Stimulated activated CD4-positive, alpha-beta T cell treated with anti-CD3 and anti-CD28 coated beads, Interleukin-4, amount 100 ng/mL, for 24 hours (primary cell): ENCODE measurements at regions not wholly inside any gene's neighbourhood (a gene's known extent, or its start where the extent isn't known, plus 50 kb on each side); places are given as distances from the start of the nearest gene placed in this dataset.
"Not testable (repeated sequence)": the region's sequence is repeated elsewhere in the genome, so short reads cannot be mapped to it uniquely, and the experiment has no call there.

Source experiments
- DNase-seq: peaks from one replicate; pipeline ENCODE4 v3.0.0-alpha.2; 2020

DNA sequence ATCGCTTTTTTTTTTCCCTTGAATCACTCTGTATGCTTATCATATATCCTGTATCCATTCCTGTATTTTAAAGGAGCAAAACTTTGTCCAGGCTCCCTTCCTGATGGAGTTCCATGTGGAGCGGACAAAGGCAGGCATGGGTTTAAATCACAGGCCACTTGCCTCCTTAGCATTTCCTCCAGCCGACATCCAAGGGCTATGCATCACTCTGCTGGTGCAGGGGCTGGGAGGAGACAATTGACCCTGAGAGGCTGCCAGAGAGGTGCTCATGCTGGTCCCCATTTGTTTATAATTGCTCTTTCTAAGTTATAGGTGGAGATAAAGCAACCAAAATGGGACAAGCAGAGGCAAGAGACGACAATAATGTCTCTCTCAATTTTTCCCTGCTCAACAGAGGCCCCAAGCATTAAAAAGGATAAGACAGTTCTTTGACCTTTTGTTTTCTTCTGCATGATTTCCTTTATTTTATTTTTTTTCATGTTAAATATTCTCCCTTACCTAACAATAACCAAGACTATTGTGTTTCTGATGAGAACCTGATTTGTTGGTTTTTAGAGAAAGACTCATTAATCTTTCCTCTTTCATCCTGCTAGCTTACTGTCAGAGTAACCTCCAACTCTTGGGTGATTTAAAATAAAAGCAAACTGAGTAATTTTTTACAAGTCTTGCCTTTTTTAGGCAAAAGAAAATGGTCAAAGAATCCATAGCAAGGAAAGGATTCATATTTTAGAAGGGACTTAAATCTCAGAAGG is 353.7 kb downstream of the ADGRL2 start:
- no peak for DNase-seq

DNA sequence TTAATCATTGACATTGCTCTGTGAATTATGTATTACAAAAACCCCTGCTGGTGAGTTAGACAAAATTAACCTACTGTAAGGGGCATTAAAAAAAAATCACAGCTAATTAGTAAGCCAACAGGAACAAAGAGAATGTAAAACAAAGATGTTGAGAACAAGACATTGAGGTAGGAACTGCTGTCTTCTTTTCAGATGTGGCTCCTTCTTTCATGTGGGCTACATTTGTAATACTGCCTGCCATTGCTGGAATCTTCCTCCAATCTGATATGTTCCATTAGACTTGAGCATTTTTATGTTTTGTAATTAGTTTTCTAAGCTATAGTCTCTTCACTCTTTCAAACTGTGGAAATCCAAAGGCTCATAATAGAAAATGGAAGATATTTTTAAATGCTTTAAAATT is 353.0 kb downstream of the ADGRL2 start:
- DNase-seq = no peak

DNA sequence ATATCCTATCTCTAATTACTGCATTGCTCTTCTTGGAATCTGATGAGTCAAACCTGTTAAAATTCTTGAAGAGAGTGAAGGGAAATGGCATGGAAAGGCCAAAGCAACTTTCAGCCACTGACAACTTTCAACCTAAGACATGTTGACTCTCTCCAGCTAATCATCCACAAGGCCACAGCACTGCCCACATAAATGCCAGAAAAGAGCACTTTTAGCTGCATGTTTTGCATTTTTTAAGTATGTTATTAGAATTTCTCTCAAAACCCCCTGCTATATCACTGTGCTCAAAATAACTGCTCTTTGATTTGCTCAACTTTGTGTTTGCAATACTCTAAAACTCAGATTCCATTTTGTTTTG is 352.5 kb downstream of the ADGRL2 start:
- DNase-seq = no peak

DNA sequence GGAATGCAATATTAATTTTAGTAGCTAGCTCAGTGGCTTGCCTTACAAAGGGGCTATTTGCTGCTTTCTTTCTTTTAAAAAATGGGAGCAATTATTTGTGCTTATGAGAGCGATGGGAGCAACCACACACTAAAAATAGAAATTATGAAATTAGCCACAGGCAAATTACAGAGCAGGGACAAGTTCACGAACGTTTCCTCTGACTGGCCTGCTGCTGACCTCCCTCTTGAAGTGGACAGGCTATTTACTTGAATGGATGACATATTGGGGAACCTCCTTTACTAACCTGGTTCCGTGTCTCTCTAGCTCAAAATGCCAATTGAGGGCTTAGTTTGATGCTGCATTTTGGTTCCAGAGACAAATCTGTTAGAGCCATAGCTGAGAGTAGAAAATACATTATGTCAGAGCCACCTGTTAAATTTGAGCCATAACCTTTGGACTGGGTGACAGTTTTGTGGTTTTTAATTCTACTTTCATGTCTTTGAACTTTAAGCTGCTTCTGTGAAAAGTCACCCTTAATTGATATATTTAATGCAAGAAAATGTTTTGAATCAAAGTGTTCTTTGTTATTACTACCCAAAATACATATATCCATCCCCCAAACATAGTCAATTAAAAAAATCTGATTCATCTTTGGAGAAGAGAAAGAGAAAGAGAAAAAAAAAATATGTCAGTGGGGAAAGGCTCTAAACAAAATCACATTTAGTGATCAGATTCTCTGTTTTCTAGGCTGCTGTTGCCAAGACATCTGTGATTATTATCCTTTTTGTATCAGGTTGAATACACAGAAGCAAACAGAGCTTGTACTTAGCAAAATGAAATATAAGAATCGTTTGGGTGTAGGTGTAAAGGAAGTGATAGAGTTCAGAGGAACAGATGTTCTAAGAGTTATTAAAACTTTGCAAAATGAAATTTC is 351.9 kb downstream of the ADGRL2 start:
- no peak for DNase-seq

DNA sequence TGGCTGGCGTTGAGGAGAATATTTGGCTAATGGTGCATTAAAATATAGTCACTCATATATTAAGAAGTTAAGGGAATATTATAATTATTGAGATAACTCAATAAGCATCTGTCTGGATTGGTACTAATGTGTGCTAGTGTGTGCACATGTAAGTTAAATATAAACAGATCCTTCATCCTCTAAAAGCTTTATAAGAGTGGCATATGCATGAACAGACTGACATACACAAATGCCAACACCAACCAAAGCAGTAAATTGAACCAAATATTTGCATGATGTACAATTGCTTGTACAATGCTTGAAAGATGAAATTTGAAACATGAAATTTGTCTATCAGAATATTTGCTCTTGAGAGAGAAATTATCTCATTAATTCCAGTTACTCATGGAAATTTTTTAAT is 344.9 kb downstream of the ADGRL2 start:
- DNase-seq = no peak

DNA sequence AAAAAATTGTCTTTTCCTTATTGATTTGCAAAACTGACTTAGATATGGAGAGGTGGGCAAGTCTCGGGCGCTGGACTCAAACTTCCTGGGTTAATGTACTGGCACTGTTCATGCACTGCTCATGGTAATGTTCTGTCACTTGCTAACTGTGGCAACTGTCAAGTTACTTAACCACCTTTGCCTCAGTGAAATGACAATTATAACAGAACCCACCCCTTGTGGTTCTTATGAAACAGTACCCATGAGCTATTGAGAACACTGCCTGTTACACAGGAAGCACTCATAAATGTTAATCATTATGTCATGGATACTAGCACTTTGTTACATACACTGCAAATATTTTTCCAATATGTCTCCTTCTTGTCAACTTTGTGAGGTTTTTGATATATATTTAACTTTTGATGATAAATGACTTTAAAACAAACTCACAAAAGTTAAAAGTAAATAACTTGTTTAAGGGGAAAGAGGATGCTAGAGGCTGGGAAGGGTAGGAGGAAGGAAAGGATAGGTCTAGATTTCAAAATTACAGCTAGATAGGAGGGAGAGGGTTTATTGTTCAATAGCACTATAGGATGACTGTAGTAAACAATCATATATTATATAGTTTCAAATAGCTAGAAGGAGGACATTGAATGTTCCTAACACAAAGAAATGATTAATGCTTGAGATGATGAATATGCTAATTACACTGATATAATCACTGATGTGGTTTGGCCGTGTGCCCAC is 342.5 kb downstream of the ADGRL2 start:
- DNase-seq = no peak

DNA sequence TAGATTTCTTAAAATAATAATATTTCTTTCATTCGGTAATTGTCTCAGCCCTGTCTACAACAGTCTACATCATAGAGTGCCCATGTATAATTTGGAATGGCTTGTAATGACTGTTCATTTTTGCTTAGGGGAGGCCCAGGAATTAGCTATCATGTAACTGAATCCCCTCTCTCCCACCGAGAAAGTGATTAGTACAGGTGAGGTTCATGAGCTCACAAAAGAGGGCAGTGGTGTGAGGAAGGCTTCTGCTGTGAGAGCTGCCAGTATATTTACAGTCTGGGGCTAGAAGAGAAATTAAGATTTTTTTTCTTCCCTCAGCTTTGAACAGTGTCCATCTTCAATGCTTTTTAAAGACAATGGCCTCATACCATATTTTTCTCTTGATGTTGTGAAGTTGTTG is 340.7 kb downstream of the ADGRL2 start:
- no peak for DNase-seq

DNA sequence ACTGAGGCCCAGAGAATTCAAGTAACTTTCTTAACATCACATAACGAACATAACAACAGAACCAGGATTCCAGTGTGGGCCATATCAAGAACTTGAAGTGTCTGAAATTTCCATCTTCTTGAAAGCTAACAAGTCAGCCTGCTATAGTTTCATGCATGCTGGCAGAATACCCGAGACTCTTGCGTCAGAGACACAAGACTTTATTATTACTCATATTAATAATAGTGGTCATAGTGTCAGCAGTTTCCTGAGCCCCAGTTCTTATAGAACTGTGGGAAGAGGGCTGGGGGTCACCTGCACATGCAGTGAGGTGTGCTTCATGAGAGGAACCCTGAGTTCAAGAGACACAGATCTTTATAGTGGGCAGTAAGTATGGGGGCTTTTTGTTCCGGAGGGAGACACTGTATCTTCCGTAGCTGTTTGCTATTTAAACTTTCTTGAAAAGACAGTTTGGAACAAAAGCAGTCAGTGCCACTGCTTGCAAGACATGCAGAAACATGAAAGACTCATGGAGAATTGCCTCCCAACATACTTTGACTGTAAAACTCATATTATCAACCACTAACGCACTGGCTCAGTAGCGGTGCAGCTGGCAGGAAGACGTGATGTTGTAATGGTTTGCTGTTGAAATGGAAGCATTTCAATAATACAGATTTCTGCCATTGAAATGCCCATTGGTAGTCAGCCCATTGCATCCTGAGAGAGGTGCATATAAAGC is 339.2 kb downstream of the ADGRL2 start:
- no peak for DNase-seq

DNA sequence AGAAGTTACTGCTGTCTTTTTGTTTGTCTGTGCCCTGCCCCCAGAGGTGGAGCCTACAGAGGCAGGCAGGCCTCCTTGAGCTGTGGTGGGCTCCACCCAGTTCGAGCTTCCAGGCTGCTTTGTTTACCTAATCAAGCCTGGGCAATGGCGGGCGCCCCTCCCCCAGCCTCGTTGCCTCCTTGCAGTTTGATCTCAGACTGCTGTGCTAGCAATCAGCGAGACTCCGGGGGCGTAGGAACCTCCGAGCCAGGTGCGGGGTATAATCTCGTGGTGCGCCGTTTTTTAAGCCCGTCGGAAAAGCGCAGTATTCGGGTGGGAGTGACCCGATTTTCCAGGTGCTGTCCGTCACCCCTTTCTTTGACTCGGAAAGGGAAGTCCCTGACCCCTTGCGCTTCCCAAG is 335.6 kb downstream of the ADGRL2 start:
- not testable (repeated sequence) for DNase-seq

DNA sequence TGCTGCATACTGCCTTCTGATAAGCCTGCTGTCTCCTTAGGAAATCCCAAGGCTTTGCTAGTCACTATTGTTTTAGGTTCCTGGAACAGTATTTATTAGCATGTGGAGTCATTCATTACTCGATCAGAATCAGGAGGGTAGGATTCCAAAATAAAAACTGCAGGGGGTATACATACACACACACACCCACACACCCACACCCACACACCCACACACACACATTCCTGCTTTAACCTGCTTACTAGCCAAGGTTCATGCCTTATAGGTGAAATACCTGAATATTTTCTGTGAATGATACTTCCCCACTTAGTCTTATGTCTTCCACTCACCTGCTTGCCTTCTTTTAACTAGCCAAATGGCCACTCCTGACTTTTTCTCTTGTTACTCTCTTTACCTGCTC is 325.1 kb downstream of the ADGRL2 start:
- DNase-seq = no peak

DNA sequence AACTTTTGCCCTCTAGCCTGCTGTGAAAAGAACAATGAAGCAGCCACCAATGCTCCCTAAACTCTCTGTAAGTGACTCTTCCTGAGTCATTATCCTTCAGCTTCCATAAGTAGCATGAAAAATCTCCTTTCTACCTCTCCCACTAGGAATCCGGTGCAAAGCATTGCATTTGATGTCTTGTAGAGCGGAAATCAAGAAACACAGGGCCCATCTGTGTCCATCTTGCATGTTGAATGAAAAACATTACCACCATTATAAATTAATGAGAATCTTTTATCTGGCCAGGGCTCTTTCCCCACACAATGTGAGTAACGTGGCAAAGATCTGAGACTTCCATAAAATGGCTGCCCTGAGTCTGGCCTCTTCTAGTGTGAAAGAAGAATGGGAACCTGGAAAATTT is 324.4 kb downstream of the ADGRL2 start:
- DNase-seq = no peak

DNA sequence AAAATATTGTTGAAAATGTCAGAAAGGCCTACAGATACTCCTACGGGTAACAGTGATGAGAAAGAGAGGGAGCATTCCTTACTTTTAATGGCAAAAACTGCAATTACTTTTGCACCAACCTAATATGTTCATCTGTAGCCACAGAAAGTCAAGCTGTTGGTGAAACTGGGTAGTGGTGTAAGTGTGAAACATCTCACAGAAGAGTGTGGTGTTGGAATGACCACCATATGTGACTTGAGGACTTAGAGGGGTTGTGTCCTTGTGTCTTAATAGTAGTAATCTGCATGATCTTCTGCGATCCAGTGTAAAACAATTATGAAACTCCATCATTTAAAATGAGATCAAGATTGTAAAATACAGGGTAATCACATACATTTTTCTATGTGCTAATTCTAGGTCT is 320.7 kb downstream of the ADGRL2 start:
- DNase-seq = no peak

DNA sequence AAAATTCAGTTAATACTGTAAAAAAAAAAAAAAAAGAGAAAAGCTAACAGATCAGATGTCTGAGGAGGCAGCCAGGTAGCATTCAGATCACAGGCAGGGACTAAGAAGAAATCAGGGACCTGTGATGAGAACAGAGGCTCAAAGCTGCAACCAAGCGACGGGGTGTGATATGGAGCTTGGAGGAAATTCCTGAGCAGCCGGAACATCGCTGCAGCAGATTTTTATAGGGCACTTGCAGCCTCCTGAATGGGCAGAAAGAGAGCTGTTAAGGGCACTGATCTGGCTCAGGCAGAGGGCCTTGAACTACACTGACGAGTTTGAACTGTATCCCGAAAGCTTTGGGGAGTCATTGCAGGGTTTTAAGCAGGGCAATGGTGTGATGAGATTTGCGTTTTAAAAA is 315.4 kb downstream of the ADGRL2 start:
- no peak for DNase-seq

DNA sequence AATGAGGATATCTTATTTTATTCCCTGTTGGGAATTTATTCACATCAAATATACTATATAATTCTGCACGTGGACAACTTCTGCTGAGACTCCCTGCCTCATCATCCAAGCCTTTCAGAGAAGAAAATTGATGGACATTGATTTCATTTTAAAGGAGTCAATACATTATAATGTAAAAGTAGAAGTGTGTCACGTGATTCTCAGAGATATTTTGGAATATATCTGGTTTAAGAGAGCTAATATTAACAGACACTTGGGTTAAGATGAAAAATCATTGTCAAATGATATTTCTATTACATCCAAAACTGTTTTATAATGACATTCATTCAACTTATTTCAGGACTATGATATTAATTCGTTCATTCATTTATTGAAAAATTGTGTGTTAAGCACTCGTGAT is 314.2 kb downstream of the ADGRL2 start:
- no peak for DNase-seq

DNA sequence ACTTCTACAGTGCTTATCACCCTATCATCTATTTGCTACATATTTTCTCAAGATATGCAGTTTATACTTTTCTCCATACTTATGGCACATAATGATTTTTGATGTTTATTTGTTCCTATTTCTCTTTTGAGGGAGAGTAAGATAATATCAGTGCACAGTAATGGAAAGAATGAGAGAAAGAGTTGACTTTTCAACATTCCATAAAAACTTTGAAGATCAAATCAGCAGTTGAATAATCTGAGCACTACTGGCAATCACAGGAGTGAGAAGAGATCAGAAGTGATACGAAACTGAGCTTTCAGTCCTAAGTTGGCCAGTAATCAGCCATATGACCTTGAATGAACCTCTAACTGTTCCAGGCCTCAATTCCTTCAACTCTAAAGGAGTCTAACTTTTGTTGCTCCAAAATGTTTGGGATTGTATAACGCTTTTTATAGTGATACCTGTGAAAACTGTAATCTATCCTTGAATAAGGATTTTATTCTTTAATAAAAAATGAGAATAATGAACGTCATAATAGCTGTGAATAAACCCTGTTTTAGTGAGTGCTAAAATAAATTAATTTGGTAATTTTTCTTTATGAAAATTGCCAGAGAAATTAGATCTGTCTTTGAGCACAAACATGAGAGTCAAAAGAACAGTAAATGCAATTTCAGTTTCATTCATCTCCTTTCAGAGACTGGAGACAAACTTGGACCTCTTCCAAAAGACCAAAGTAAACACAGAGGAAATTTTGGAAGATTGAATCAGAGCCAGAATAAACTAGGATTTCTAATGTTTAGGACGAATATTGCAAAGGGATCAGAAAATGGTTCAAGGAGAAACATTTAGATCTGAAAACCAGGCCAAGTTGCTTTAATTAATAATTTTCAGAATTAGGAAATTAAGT is 309.9 kb downstream of the ADGRL2 start:
- DNase-seq = no peak

DNA sequence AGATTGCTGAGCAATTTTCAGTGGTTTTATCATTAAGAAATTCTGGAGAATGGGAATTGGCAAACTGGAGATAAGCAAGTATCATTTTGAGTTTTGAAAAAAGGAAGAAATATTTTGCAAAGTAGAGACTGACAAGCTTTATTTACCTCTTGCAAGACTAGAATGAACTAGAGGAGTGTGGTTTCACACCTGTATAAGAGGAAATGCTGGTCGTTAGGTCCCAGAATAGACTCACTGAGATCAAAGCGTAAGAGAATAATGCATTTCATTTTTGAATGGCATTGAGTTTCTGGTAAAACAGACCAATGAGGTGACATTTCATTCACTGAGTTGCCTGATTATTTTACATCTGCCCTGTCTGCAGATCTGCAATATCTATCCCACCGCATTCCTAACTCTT is 308.1 kb downstream of the ADGRL2 start:
- DNase-seq = no peak

DNA sequence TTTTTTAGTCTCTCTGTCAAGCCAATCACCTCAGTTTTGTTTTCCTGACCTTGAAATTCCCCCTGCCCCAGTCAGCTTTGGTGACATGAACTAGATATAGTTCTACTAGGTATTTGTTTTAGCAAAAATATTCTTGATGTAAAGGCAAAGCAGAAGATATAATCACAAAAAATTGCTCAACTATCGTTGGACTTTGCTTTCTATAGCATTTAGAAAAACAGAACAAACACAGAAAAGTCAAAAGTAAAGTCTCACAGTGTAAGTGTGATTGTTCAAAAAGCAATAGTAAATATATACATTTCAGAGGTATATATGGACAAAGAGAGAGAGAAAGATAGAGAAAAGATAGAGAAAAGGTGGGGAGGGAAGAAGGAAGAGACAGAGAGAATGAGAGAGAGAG is 305.9 kb downstream of the ADGRL2 start:
- DNase-seq = no peak

DNA sequence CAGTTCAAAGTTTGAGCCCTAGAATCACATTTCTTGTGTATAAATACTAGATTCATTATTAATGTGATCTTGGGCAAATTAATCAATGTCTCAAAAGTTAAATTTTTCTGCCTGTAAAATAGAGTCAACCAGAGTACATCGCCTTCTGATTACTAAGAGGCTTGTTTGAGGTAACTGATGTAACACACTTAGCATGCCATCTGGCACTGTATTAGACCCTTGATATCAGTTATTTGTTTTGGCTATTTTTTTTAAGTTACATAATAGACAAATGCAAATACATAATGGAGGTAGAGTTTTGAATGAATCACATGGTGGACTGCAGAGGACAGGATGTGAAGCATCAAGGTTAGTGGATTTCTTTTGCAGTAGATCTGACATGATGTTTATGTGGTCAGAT is 298.4 kb downstream of the ADGRL2 start:
- DNase-seq = no peak

DNA sequence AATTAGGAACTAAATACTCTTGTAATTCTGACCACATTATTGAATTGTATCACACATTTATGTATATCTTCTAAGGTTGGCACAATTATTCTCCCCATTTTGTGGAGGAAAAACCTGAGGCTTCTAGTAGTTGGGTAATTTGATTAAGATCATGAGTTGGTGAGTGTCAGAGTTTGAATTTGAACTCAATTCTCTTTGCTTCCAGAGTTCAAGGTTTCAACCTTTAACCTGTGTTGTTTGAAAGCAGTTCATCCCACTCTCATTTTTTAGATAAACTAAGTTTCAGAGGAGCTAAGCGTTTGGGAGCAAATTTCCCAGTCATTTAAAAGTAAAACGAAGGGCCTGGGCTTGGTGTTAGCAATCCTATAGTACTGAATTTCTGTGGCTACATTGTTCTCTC is 293.4 kb downstream of the ADGRL2 start:
- no peak for DNase-seq

DNA sequence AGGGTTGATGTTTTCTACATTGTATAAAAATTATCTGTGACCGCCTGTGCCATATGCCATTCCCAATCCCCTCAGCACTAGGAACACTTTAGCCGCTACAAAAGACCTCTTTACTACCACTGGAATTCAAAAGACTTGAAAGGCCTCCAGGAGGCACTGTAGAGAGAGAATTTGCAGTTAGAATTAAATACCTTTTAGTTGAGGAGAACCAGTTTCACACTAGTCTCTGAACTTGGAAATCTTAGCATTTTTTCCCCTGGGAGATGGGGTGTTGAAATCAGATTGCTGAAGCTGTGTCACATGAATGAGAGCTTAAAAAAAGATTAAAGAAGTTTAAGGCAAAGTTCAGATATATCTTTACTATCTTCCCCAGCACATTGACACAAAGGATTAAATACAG is 291.0 kb downstream of the ADGRL2 start:
- no peak for DNase-seq

DNA sequence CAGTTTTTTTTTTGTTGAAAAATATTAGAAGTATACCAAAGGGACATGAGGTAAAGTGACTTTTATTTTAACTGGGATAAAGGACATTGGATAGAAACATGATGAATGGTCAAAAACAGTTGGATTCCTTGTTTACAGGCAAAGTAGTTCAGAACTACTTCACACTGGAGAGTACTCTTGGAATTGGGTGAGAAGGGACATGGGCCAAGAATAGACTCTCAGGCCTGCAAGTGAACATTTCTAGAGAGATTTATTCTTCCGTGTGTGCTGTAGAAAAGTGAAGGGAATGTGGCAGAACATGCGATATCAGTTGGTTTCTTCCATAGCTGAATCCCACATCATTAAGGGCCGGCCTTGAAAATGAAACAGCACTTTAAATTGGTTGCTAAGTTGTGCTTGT is 290.5 kb downstream of the ADGRL2 start:
- no peak for DNase-seq

DNA sequence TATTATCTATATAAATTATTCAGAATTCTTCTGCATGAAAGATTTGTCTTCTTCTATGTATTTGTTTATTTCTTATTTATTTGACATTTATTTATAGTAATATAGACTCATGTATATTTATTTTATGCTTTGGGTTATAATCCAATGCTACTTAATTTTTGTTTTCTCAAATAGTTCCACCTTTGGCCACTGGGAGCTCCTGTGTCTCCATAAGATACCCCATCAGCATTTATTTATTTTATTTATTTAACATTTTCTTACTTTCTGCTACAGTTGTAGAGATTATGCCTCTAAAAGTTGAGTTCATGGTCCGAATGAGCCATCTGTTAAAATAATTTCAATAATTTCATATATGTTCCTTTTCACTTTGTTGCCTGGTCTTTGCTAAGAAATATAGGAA is 289.4 kb downstream of the ADGRL2 start:
- no peak for DNase-seq
